ENCODE measurements at regions not wholly inside any gene's neighbourhood (a gene's known extent, or its start where the extent isn't known, plus 50 kb on each side); places are given as distances from the start of the nearest gene placed in this dataset.
"Not testable (repeated sequence)": the region's sequence is repeated elsewhere in the genome, so short reads cannot be mapped to it uniquely, and the experiment has no call there.

DNA sequence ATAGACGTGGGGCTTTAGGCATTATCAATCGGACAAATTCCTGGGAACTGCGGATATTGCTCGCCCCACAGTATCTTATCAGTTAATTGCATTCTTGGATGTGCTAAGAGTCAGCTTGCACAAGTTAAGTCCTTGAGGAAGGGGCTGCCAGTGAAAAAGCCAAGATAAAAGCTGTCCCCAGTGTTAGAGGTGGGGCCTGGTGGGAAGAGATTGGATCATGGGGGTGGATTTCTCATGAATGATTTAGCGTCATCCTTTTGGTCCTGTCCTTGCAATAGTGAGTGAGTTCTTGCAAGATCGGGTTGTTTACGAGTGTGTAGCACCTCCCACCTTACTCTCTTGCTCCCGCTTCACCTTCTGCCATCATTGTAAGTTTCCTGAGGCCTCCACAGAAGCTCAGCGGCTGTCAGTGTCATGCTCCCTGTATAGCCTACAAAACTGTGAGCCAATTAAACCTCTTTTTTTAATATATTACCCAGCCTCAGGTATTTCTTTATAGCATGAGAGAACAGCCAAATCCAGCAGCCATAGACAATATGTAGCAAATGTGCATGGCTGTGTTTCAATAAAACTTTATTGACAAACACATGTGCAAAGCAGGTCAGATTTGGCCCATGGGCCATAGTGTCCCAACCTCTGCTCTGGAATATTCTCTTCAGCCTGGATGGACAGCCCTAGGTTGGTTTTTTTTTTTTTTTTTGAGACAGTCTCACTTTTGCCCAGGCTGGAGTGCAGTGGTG lies 189.2 kb downstream of the OTOP1 start:
- intact Hi-C loops (cut with micrococcal nuclease); H3K27ac Mint-ChIP-seq; H3K4me1 Mint-ChIP-seq; H3K36me3 Mint-ChIP-seq; H3K9me3 ChIP-seq (ENCODE audit: control insufficient read depth, insufficient read depth, low read length); H3K9me3 Mint-ChIP-seq; H3K4me3 Mint-ChIP-seq; H3K27ac ChIP-seq (ENCODE audit: low read length); H3K36me3 ChIP-seq (ENCODE audit: control insufficient read depth, insufficient read depth, low read length); H3K4me1 ChIP-seq (ENCODE audit: control insufficient read depth, insufficient read depth, low read length); DNase-seq; ATAC-seq; H3K4me3 ChIP-seq (ENCODE audit: low read length); H3K27me3 ChIP-seq (ENCODE audit: control insufficient read depth, insufficient read depth, low read length): not testable (repeated sequence)
- 82% methylated on average over 8 of the region's 9 CpGs for WGBS (ENCODE audit: insufficient coverage)
- peaks cover 18 to 27% of the 10 kb centered on the region in 2 donors for H3K27me3 Mint-ChIP-seq (ENCODE audit: low read depth in 2 of 2)

DNA sequence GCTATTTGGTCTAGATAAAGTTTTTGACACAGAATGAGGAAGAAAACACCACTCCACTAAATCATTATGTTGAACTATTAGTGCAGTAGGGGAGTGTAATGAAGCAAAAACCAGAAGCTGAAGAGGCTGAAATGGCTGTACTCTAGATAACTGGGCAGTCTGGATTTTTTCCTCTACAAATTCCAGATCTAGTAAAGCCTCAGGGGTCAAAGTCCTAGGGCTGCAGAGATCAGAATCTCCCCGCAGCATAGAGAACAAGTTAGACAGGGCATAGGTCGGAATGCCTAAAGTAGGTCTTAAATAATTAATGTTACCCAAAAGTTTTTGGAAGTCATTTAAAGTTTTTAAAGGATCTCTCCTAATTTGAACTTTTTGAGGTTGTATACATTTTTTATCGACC lies 180.9 kb downstream of the OTOP1 start:
- Mint-ChIP-seq H3K4me1 (peaks cover 11% of the 10 kb centered on the region in 2 donors), H3K27me3 (ENCODE audit: low read depth in 2 of 2) (peaks cover 34 to 55% of the 10 kb centered on the region in 2 donors)
- WGBS (ENCODE audit: insufficient coverage): 65% methylated on average over 2 of the region's 3 CpGs
- H3K36me3 ChIP-seq (ENCODE audit: control insufficient read depth, insufficient read depth, low read length); H3K36me3 Mint-ChIP-seq; H3K4me3 Mint-ChIP-seq; H3K9me3 ChIP-seq (ENCODE audit: control insufficient read depth, insufficient read depth, low read length); ATAC-seq; intact Hi-C loops (cut with micrococcal nuclease); H3K27ac ChIP-seq (ENCODE audit: low read length); H3K27me3 ChIP-seq (ENCODE audit: control insufficient read depth, insufficient read depth, low read length); H3K4me1 ChIP-seq (ENCODE audit: control insufficient read depth, insufficient read depth, low read length); DNase-seq; H3K4me3 ChIP-seq (ENCODE audit: low read length); H3K27ac Mint-ChIP-seq; H3K9me3 Mint-ChIP-seq: not testable (repeated sequence)

DNA sequence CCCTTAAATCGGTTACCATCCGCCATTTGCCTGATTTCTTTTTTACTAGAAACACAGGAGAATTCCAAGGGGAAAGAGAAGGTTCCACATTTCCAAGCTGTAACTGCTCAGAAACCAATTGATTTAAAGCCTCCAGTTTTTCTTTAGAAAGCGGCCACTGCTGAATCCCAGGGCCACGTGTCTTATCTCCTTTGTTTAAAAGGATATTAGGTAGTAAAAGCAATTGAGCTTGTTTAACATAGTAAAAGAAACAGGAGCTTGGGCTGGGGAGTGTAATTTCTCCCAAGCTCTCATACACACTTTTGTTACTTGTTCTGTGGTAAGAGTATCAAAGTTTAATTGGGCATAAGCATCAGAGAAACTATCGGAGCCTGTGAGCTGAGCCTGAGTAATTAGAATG lies 180.0 kb downstream of the OTOP1 start:
- H3K4me1 ChIP-seq (ENCODE audit: control insufficient read depth, insufficient read depth, low read length); intact Hi-C loops (cut with micrococcal nuclease); H3K9me3 Mint-ChIP-seq; H3K4me3 Mint-ChIP-seq; H3K27ac Mint-ChIP-seq; DNase-seq; H3K36me3 ChIP-seq (ENCODE audit: control insufficient read depth, insufficient read depth, low read length); H3K27ac ChIP-seq (ENCODE audit: low read length); H3K4me3 ChIP-seq (ENCODE audit: low read length); H3K36me3 Mint-ChIP-seq; H3K9me3 ChIP-seq (ENCODE audit: control insufficient read depth, insufficient read depth, low read length); H3K27me3 ChIP-seq (ENCODE audit: control insufficient read depth, insufficient read depth, low read length); ATAC-seq: not testable (repeated sequence)
- H3K4me1 Mint-ChIP-seq: peaks cover 11% of the 10 kb centered on the region in 2 donors
- peaks cover 33 to 54% of the 10 kb centered on the region in 2 donors for H3K27me3 Mint-ChIP-seq (ENCODE audit: low read depth in 2 of 2)
- WGBS (ENCODE audit: insufficient coverage): 32% methylated on average over 3 of the region's 5 CpGs

DNA sequence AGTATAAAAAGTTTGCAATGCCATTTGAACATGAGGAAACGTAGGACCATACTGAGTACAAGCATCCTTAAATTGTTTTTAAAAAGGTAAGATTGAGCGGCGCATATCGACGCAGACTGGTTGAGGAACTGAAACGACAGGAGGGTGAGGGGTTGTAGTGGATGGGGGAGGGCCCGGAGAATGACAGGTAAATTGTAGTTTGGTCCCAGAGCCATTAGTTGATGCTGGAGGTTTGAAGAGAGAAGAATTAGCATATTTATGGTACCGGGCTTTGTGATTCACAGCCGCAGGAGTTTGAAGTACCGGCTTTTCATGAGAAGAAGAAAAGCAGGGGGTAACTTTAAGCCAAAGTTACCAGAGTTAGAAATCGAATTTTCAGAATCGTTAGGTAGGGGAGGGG lies 179.5 kb downstream of the OTOP1 start:
- H3K9me3 Mint-ChIP-seq; H3K4me3 Mint-ChIP-seq; H3K36me3 Mint-ChIP-seq; intact Hi-C loops (cut with micrococcal nuclease); H3K36me3 ChIP-seq (ENCODE audit: control insufficient read depth, insufficient read depth, low read length); H3K4me1 ChIP-seq (ENCODE audit: control insufficient read depth, insufficient read depth, low read length); DNase-seq; ATAC-seq; H3K27me3 ChIP-seq (ENCODE audit: control insufficient read depth, insufficient read depth, low read length); H3K27ac Mint-ChIP-seq; H3K4me3 ChIP-seq (ENCODE audit: low read length); H3K9me3 ChIP-seq (ENCODE audit: control insufficient read depth, insufficient read depth, low read length); H3K27ac ChIP-seq (ENCODE audit: low read length): not testable (repeated sequence)
- WGBS (ENCODE audit: insufficient coverage): 7% methylated on average over 5 of the region's 12 CpGs
- Mint-ChIP-seq H3K27me3 (ENCODE audit: low read depth in 2 of 2) (peaks cover 28 to 49% of the 10 kb centered on the region in 2 donors), H3K4me1 (peaks cover 11% of the 10 kb centered on the region in 2 donors)

DNA sequence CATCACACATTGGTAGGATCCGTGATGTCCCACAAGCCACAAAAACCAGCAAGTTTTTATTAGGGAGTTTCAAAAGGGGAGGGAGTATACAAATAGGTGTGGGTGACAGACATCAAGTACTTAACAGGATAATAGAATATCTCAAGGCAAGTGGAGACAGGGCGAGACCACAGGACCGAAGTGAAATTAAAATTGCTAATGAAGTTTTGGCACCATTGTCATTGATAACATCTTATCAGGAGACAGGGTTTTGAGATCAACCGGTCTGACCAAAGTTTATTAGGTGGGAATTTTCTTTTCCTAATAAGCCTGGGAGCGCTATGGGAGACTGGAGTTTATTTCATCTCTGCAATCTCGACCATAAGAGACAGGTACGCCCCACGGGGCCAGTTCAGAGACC lies 178.5 kb downstream of the OTOP1 start:
- H3K4me3 Mint-ChIP-seq; H3K4me1 ChIP-seq (ENCODE audit: control insufficient read depth, insufficient read depth, low read length); H3K27me3 ChIP-seq (ENCODE audit: control insufficient read depth, insufficient read depth, low read length); H3K9me3 Mint-ChIP-seq; H3K27ac Mint-ChIP-seq; H3K4me3 ChIP-seq (ENCODE audit: low read length); H3K36me3 Mint-ChIP-seq; DNase-seq; H3K27ac ChIP-seq (ENCODE audit: low read length); ATAC-seq; H3K36me3 ChIP-seq (ENCODE audit: control insufficient read depth, insufficient read depth, low read length); intact Hi-C loops (cut with micrococcal nuclease); H3K9me3 ChIP-seq (ENCODE audit: control insufficient read depth, insufficient read depth, low read length): not testable (repeated sequence)
- peaks cover 24 to 48% of the 10 kb centered on the region in 2 donors for H3K27me3 Mint-ChIP-seq (ENCODE audit: low read depth in 2 of 2)
- 25% methylated on average over 6 of the region's 8 CpGs for WGBS (ENCODE audit: insufficient coverage)
- peaks cover 11% of the 10 kb centered on the region in 2 donors for H3K4me1 Mint-ChIP-seq

DNA sequence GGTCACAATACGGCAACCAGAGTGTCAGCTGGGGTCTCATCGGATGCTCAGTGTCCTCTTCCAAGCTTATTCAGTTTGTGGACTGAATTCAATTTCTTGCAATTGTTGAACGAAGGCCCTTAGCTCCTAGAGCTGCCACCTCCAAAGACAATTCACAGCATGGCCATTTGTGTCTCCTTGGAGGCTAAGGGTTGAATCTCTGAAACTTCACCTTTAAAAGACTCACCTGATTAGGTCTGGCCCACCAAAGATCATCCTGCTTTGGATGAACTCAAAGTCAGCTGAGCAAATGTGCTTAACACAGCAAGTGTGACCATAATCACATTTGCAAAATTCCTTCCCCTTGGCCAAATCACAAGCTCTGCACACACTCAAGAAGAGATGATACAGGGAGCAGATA lies 175.9 kb downstream of the OTOP1 start:
- H3K4me3 Mint-ChIP-seq; intact Hi-C loops (cut with micrococcal nuclease); H3K36me3 Mint-ChIP-seq; H3K4me3 ChIP-seq (ENCODE audit: low read length); H3K27ac Mint-ChIP-seq; H3K36me3 ChIP-seq (ENCODE audit: control insufficient read depth, insufficient read depth, low read length); H3K27me3 ChIP-seq (ENCODE audit: control insufficient read depth, insufficient read depth, low read length); DNase-seq; H3K9me3 ChIP-seq (ENCODE audit: control insufficient read depth, insufficient read depth, low read length); ATAC-seq; H3K4me1 ChIP-seq (ENCODE audit: control insufficient read depth, insufficient read depth, low read length); H3K9me3 Mint-ChIP-seq; H3K27ac ChIP-seq (ENCODE audit: low read length): not testable (repeated sequence)
- peaks cover 17 to 26% of the 10 kb centered on the region in 2 donors for H3K27me3 Mint-ChIP-seq (ENCODE audit: low read depth in 2 of 2)
- 88% methylated on average over 3 of the region's 3 CpGs for WGBS (ENCODE audit: insufficient coverage)
- peaks cover 11% of the 10 kb centered on the region in 2 donors for H3K4me1 Mint-ChIP-seq

DNA sequence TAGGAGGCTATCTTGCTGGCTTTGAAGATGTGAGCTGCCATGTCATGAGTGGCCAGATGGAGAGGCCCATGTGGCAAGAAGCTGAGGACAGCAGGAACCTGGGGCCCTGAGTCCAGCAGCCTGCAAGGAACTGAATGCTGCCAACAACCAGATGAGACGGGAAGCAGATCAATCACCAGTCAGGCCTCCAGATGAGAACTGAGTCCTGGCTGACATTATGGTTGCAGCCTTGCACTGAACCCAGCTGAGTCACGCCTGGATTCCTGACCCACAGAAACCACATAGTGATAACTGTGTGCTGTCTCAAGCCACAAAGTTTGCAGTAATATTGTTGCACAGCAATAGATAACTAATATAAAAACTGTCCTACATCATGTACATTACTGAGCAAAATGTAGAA lies 173.8 kb downstream of the OTOP1 start:
- ATAC-seq; DNase-seq; H3K4me1 Mint-ChIP-seq; H3K9me3 Mint-ChIP-seq; H3K9me3 ChIP-seq (ENCODE audit: control insufficient read depth, insufficient read depth, low read length); H3K27ac Mint-ChIP-seq; H3K27ac ChIP-seq (ENCODE audit: low read length); H3K27me3 Mint-ChIP-seq (ENCODE audit: low read depth in 2 of 2); H3K4me3 ChIP-seq (ENCODE audit: low read length); H3K36me3 ChIP-seq (ENCODE audit: control insufficient read depth, insufficient read depth, low read length); H3K4me1 ChIP-seq (ENCODE audit: control insufficient read depth, insufficient read depth, low read length); H3K36me3 Mint-ChIP-seq; H3K4me3 Mint-ChIP-seq; intact Hi-C loops (cut with micrococcal nuclease); H3K27me3 ChIP-seq (ENCODE audit: control insufficient read depth, insufficient read depth, low read length): not testable (repeated sequence)
- 0% methylated on average over 1 of the region's 2 CpGs for WGBS (ENCODE audit: insufficient coverage)

DNA sequence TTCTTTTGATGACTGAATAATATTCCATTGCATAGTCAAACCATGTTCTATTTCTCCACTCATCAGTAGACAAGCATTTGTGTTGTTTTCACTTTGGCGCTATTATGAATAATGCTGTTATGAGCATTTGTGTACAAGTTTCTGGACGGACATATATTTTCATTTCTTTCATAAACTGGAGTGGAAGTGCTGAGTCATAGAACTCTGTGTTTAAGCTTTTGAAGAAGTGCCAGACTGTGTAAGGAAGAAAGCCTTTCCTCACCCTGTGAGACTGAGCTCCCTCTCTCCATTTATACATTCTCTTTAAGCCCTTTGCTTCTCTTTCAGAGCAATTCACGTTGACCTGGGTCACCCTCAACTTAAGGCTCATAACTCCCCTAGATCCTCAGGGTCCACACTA lies 169.5 kb downstream of the OTOP1 start:
- DNase-seq; H3K36me3 ChIP-seq (ENCODE audit: control insufficient read depth, insufficient read depth, low read length); ATAC-seq; H3K27ac Mint-ChIP-seq; H3K4me1 ChIP-seq (ENCODE audit: control insufficient read depth, insufficient read depth, low read length); H3K27me3 ChIP-seq (ENCODE audit: control insufficient read depth, insufficient read depth, low read length); H3K9me3 ChIP-seq (ENCODE audit: control insufficient read depth, insufficient read depth, low read length); H3K9me3 Mint-ChIP-seq; H3K4me3 ChIP-seq (ENCODE audit: low read length); H3K36me3 Mint-ChIP-seq; H3K27ac ChIP-seq (ENCODE audit: low read length); H3K4me1 Mint-ChIP-seq; H3K27me3 Mint-ChIP-seq (ENCODE audit: low read depth in 2 of 2); H3K4me3 Mint-ChIP-seq; intact Hi-C loops (cut with micrococcal nuclease): not testable (repeated sequence)
- WGBS (ENCODE audit: insufficient coverage): no CpG with 5 or more reads among the region's 3 CpGs
